ENCODE measurements at regions not wholly inside any gene's neighbourhood (a gene's known extent, or its start where the extent isn't known, plus 50 kb on each side); places are given as distances from the start of the nearest gene placed in this dataset.

DNA sequence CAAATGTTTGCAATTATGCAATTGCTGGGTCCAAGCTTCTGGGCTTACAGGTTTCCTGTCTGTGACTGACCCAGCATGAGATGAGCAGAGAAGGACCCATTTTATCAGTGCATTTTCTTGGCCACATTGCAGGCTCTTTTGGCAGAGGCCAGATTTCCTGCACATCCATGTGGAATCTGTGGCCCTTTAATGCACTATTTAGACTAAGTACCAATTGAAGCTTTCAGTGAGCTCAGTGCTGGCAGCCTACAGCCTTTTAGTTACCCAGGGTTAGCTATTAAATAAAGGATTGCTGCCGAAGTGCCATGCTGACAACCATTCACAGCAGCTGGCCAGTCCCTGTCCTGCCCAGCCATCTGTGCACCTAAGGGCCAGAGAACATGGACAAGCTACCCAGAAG is 165.0 kb downstream of the ANKRD30B start:
- DNase-seq (ENCODE audit: low read depth in 1 of 2, low spot score in 1 of 2): no peak
- Histone ChIP-seq H3K27ac (replicated peaks) (no peak overlapping the region), H3K27me3 (ENCODE audit: insufficient read depth, poor library complexity, severe bottlenecking) (no peaks in the 10 kb centered on the region), H3K4me3 (replicated peaks; ENCODE audit: insufficient read depth, low read length) (no peak overlapping the region)
- no peak for TF ChIP-seq SPI1 (IDR thresholded peaks at IDR 0.05; ENCODE audit: borderline replicate concordance, low read depth)
- TF ChIP-seq, protein P1, sequence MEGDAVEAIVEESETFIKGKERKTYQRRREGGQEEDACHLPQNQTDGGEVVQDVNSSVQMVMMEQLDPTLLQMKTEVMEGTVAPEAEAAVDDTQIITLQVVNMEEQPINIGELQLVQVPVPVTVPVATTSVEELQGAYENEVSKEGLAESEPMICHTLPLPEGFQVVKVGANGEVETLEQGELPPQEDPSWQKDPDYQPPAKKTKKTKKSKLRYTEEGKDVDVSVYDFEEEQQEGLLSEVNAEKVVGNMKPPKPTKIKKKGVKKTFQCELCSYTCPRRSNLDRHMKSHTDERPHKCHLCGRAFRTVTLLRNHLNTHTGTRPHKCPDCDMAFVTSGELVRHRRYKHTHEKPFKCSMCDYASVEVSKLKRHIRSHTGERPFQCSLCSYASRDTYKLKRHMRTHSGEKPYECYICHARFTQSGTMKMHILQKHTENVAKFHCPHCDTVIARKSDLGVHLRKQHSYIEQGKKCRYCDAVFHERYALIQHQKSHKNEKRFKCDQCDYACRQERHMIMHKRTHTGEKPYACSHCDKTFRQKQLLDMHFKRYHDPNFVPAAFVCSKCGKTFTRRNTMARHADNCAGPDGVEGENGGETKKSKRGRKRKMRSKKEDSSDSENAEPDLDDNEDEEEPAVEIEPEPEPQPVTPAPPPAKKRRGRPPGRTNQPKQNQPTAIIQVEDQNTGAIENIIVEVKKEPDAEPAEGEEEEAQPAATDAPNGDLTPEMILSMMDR (IDR thresholded peaks at IDR 0.05; ENCODE audit: insufficient read depth, low read length): no peak
- no peak for TF ChIP-seq POLR2AphosphoS5 (IDR thresholded peaks at IDR 0.05; ENCODE audit: low read depth)
- TF ChIP-seq, protein P2, sequence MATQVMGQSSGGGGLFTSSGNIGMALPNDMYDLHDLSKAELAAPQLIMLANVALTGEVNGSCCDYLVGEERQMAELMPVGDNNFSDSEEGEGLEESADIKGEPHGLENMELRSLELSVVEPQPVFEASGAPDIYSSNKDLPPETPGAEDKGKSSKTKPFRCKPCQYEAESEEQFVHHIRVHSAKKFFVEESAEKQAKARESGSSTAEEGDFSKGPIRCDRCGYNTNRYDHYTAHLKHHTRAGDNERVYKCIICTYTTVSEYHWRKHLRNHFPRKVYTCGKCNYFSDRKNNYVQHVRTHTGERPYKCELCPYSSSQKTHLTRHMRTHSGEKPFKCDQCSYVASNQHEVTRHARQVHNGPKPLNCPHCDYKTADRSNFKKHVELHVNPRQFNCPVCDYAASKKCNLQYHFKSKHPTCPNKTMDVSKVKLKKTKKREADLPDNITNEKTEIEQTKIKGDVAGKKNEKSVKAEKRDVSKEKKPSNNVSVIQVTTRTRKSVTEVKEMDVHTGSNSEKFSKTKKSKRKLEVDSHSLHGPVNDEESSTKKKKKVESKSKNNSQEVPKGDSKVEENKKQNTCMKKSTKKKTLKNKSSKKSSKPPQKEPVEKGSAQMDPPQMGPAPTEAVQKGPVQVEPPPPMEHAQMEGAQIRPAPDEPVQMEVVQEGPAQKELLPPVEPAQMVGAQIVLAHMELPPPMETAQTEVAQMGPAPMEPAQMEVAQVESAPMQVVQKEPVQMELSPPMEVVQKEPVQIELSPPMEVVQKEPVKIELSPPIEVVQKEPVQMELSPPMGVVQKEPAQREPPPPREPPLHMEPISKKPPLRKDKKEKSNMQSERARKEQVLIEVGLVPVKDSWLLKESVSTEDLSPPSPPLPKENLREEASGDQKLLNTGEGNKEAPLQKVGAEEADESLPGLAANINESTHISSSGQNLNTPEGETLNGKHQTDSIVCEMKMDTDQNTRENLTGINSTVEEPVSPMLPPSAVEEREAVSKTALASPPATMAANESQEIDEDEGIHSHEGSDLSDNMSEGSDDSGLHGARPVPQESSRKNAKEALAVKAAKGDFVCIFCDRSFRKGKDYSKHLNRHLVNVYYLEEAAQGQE (IDR thresholded peaks at IDR 0.05; ENCODE audit: insufficient replicate concordance, low read depth): no peak

DNA sequence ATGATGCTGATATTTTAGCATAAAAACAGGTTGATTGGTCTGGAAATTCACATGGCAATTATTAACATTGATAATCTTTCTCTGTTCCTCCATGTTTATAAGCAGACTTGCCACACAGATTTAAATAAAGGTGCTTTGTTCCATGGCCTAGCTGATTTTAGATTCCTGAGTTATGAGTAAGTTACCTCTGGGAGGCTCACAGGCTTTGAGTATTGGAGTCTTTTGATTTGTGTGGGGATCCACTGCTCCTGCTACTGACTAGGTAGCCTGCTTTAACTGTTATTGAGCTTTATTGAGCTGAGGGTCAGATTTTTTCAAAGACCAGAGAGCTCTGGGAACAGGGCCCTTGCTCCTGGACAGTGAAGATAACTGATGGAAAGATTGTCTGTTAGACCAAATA is 166.1 kb downstream of the ANKRD30B start:
- Histone ChIP-seq H3K4me3 (replicated peaks; ENCODE audit: insufficient read depth, low read length) (no peak overlapping the region), H3K27ac (replicated peaks) (no peak overlapping the region), H3K27me3 (ENCODE audit: insufficient read depth, poor library complexity, severe bottlenecking) (no peaks in the 10 kb centered on the region)
- TF ChIP-seq SPI1 (IDR thresholded peaks at IDR 0.05; ENCODE audit: borderline replicate concordance, low read depth): no peak
- TF ChIP-seq, protein P1 (IDR thresholded peaks at IDR 0.05; ENCODE audit: insufficient read depth, low read length): no peak
- no peak for TF ChIP-seq GABPA (IDR thresholded peaks at IDR 0.05; ENCODE audit: low read depth)
- no peak for TF ChIP-seq POLR2AphosphoS5 (IDR thresholded peaks at IDR 0.05; ENCODE audit: low read depth)
- TF ChIP-seq, protein P2 (IDR thresholded peaks at IDR 0.05; ENCODE audit: insufficient replicate concordance, low read depth): no peak
- no peak for DNase-seq (ENCODE audit: low read depth in 1 of 2, low spot score in 1 of 2)

DNA sequence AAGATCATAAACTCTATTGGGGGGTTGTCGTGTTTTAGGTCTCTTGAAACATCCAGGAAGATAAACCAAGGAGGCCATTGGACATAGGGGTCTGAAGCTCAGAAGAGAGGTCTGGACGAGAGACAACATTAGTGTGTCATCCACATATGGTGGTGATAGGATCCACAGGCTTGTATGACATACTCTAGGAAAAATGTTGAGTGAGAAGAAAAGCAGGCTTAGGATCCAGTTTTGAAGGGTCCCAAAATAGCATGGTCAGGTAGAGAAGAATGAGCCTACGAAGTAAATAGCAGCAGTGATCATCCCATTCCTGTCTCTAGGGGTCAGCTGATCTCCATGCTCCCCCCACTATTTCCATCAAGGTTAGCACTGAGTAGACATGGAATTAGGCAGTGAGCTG is 166.8 kb downstream of the ANKRD30B start:
- Histone ChIP-seq H3K4me3 (replicated peaks; ENCODE audit: insufficient read depth, low read length) (no peak overlapping the region), H3K27ac (replicated peaks) (no peak overlapping the region), H3K27me3 (ENCODE audit: insufficient read depth, poor library complexity, severe bottlenecking) (no peaks in the 10 kb centered on the region)
- TF ChIP-seq, protein P2 (IDR thresholded peaks at IDR 0.05; ENCODE audit: insufficient replicate concordance, low read depth): no peak
- TF ChIP-seq POLR2AphosphoS5 (IDR thresholded peaks at IDR 0.05; ENCODE audit: low read depth) (no peak), SPI1 (IDR thresholded peaks at IDR 0.05; ENCODE audit: borderline replicate concordance, low read depth) (no peak), GABPA (IDR thresholded peaks at IDR 0.05; ENCODE audit: low read depth) (no peak)
- TF ChIP-seq, protein P1 (IDR thresholded peaks at IDR 0.05; ENCODE audit: insufficient read depth, low read length): no peak
- DNase-seq (ENCODE audit: low read depth in 1 of 2, low spot score in 1 of 2): no peak
